Astrocyte (in vitro differentiated cells and primary cell): ENCODE measurements at regions not wholly inside any gene's neighbourhood (a gene's known extent, or its start where the extent isn't known, plus 50 kb on each side); places are given as distances from the start of the nearest gene placed in this dataset.

Experiments
- EZH2 ChIP-seq: IDR thresholded peaks from 2 replicates; pipeline ENCODE4 v1.6.1; 2012; ENCODE audit warnings: mild to moderate bottlenecking, low read length, inconsistent platforms; ENCODE audit not compliant: insufficient read depth
- TF ChIP-seq, protein P1 (sequence below): IDR thresholded peaks from 2 replicates; pipeline ENCODE4 v1.5.1; 2011; ENCODE audit warnings: low read depth, mild to moderate bottlenecking, inconsistent platforms, low read length, moderate library complexity; ENCODE audit not compliant: insufficient read depth

DNA sequence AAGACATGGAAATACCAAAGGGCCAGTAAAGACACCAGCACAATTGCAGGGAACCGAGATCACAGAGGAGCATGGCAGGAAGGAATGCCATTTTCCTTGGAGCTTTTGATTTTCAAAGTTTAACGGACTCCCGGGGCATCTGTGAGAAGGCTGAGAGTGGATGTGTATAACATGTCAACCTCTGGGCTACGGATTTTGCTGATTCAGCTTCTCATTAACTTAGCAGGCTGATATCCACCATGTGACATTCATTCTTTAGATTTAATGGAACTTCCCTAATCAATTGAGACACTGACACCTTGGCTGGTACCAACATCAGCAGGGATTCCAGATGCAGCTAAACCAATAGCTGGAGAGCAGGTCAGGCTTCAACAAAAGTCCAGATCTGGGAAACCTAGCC is 496.6 kb upstream of the SPHKAP start:
- TF ChIP-seq, protein P1, sequence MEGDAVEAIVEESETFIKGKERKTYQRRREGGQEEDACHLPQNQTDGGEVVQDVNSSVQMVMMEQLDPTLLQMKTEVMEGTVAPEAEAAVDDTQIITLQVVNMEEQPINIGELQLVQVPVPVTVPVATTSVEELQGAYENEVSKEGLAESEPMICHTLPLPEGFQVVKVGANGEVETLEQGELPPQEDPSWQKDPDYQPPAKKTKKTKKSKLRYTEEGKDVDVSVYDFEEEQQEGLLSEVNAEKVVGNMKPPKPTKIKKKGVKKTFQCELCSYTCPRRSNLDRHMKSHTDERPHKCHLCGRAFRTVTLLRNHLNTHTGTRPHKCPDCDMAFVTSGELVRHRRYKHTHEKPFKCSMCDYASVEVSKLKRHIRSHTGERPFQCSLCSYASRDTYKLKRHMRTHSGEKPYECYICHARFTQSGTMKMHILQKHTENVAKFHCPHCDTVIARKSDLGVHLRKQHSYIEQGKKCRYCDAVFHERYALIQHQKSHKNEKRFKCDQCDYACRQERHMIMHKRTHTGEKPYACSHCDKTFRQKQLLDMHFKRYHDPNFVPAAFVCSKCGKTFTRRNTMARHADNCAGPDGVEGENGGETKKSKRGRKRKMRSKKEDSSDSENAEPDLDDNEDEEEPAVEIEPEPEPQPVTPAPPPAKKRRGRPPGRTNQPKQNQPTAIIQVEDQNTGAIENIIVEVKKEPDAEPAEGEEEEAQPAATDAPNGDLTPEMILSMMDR: no peak
- TF ChIP-seq EZH2: no peak
